Thymus (tissue), 11 donors: ENCODE measurements at regions not wholly inside any gene's neighbourhood (a gene's known extent, or its start where the extent isn't known, plus 50 kb on each side); places are given as distances from the start of the nearest gene placed in this dataset.
"Not testable (repeated sequence)": the region's sequence is repeated elsewhere in the genome, so short reads cannot be mapped to it uniquely, and the experiment has no call there.

Experiments used
- DNase-seq, 9 donors: peaks; one replicate each; pipeline ENCODE4 v3.0.0-alpha.2; 2013; ENCODE audit warnings: low spot score in 9 of 9, low read depth in 6 of 9, missing footprints in 1 of 9
- H3K27ac ChIP-seq, 2 donors: one replicate each; pipeline ENCODE4 v1.5.1; 2013; ENCODE audit warnings: control low read depth in 1 of 2, low read depth in 1 of 2, low read length in 1 of 2, mild to moderate bottlenecking in 1 of 2, moderate library complexity in 1 of 2
- H3K27me3 ChIP-seq, 2 donors: one replicate each; pipeline ENCODE4 v1.5.1; 2013; ENCODE audit warnings: low read length in 1 of 2; ENCODE audit not compliant: control insufficient read depth in 2 of 2, insufficient read depth in 1 of 2
- H3K36me3 ChIP-seq, 2 donors: one replicate each; pipeline ENCODE4 v1.5.1; 2013; ENCODE audit warnings: low read length in 1 of 2, mild to moderate bottlenecking in 1 of 2, moderate library complexity in 1 of 2; ENCODE audit not compliant: control insufficient read depth in 2 of 2, insufficient read depth in 2 of 2
- H3K4me1 ChIP-seq, 2 donors: one replicate each; pipeline ENCODE4 v1.5.1; 2013; ENCODE audit warnings: low read length in 2 of 2; ENCODE audit not compliant: control insufficient read depth in 2 of 2, insufficient read depth in 2 of 2
- H3K4me3 ChIP-seq, 2 donors: one replicate each; pipeline ENCODE4 v1.5.1; 2013; ENCODE audit warnings: low read length in 2 of 2, control low read depth in 1 of 2, mild to moderate bottlenecking in 1 of 2
- H3K9me3 ChIP-seq, 2 donors: one replicate each; pipeline ENCODE4 v1.5.1; 2013; ENCODE audit warnings: low read length in 1 of 2, mild to moderate bottlenecking in 1 of 2; ENCODE audit not compliant: control insufficient read depth in 2 of 2, insufficient read depth in 1 of 2
- WGBS: extraction: QIAGEN DNeasy Blood & Tissue Kit; methylation state at CpG from one replicate; pipeline ENCODE4 v1.1.7; 2013; 5-methylcytosine and 5-hydroxymethylcytosine counted together
- donor health status: healthy.

DNA sequence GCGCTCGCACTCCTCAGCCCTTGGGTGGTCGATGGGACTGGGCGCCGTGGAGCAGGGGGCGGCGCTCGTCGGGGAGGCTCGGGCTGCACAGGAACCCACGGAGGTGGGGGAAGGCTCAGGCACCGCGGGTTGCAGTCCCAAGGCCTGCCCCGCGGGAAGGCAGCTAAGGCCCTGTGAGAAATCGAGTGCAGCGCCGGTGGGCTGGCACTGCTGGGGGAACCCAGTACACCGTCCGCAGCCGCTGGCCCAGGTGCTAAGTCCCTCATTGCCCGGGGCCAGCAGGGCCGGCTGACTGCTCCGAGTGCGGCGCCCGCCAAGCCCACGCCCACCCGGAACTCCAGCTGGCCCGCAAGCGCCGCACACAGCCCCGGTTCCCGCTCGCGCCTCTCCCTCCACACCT is 244.2 kb upstream of the PLXNA2 start:
- not testable (repeated sequence) for H3K9me3 ChIP-seq, H3K27me3 ChIP-seq, H3K4me1 ChIP-seq, DNase-seq, H3K27ac ChIP-seq, H3K36me3 ChIP-seq, H3K4me3 ChIP-seq
- WGBS: 94% methylated on average over 32 of the region's 36 CpGs

DNA sequence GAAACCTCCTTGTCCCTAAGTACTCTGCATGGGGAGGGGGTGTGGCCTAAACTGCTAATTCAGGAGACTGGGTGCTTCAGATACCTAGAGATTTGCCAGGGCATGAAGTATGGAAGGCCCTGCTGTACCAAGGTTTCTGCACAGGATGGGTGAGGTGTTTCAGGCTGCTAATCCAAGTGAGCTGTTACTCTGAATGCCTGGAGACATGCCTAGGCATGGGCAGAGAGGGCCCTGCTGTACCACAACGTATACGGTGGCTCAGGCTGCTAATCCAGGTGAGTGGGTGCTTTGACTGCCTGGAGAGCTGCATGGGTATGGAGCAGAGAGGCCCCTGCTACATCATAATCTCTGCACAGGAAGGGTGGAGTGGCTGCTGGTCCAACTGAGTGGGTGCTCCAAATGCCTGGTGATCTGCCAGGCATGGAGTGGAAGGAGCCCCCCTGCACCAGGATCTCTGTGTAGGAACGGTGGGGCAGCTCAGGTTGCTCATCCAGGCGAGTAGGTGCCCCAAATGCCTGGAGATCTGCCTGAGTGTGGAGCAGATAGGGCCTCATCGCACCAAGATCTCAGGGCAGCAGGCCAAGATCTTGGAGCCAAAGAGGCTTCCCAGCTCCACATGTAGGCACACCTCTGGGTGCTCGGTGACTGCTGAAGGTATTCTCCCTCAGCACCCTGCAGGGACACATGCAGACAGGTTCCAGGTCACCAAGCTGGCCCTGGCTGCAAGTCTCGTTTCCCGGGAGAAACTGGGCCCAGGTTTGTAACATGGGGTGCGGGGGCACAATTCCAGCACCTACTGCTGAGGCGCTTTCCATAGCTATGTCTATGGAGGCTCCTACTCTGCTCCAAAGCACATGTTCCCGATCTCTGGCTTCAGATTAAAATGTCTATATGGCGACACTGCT is 252.5 kb upstream of the PLXNA2 start:
- 86% methylated on average over 12 of the region's 12 CpGs for WGBS
- Histone ChIP-seq H3K4me1 (no peaks in the 10 kb centered on the region), H3K4me3 (no peak overlapping the region), H3K9me3 (no peaks in the 10 kb centered on the region), H3K27me3 (no peaks in the 10 kb centered on the region), H3K36me3 (no peaks in the 10 kb centered on the region), H3K27ac (no peak overlapping the region)
- no peak for DNase-seq

DNA sequence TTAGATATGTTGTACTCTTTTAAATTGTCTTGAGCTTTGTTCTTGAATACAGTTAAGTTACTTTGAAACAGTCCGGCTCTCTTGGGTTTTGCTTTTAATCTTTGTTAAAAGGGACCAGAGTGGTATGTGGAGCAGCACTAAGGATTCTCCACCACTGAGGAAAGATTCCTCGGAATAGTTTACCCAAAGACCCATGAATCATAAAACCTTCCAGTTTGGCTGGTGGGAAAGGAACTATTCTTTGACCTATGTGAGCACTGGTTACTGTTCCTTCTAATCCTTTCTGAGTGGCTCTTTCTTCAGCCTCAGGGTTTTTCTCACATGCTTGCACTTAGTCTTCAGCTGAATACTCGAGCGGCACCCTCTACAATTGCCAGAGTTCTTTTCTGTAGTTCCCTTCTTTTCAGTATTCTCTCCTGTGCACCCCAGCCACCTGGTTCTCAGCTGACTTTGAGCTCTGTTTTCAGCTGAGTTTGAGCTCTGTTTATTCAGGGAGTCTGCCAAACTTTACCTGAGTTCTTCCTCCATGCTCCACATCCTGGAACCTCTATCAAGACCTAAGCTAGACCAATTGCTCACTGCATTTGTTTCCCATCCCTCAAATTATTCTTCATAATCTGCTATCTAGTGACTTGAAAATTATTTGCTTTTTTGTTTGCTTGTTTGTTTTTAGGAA is 253.8 kb upstream of the PLXNA2 start:
- Histone ChIP-seq H3K36me3 (no peaks in the 10 kb centered on the region), H3K9me3 (no peaks in the 10 kb centered on the region), H3K27ac (no peak overlapping the region), H3K4me3 (no peak overlapping the region), H3K27me3 (no peaks in the 10 kb centered on the region), H3K4me1 (no peaks in the 10 kb centered on the region)
- DNase-seq: no peak
- WGBS: 94% methylated on average over 4 of the region's 4 CpGs

DNA sequence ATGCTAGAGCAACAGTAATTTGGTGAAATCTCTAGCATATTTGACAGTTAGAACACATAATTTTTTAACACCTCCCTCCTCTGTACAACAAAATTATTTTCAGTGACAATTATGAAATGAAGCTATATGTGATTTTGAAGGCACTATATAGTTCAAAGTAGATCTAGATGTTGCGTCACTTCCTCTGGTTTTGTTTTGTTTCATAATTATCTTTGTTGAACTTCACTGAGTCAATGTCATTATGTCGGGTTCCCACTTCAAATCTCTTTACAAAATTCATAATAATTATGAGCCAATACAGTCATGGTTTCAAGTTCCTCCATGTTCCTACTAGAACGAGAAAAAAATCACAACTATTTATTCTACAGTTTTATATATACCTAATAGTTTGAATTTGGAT is 254.8 kb upstream of the PLXNA2 start:
- Histone ChIP-seq H3K4me1 (no peaks in the 10 kb centered on the region), H3K4me3 (no peak overlapping the region), H3K27me3 (no peaks in the 10 kb centered on the region), H3K27ac (no peak overlapping the region), H3K36me3 (no peaks in the 10 kb centered on the region), H3K9me3 (no peaks in the 10 kb centered on the region)
- WGBS: 87% methylated on average over 3 of the region's 3 CpGs
- no peak for DNase-seq

DNA sequence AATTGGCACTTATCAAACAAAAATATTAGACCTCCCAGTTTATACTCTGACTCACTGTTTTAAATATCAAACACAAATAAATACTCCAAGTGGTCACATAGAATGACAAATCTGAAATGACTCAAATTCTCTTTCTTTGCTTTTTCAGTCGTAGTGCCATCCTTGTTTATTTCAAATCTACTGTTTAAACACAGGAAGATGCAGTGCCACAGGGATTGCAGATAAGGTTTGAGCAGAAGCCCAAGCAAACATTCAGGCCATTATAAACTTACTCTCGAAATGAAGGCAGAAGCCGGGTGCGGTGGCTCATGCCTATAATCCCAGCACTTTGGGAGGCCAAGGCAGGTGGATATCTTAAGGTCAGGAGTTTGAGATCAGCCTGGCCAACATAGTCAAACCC is 255.4 kb upstream of the PLXNA2 start:
- 96% methylated on average over 4 of the region's 4 CpGs for WGBS
- DNase-seq: no peak
- H3K4me1 ChIP-seq: no peaks in the 10 kb centered on the region

DNA sequence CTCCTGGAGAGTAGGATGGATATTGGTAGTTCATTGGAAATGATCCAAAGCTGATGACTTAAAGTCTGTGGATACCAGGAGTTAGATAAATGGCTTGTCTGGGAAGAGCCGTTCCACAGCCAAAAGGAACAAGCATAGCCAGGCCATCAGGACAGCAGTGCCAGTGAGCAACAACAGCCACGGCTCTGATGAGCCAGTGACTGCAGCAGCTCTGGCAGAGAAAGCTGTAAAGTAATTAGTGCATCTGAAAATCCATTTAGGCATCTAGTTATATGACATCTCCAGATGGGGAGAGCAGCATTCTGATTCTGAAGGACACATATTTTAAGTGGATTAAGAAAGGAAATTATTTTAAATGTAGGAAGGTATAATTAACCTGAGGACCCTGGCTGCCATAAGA is 256.2 kb upstream of the PLXNA2 start:
- WGBS: 83% methylated on average over 2 of the region's 2 CpGs
- no peaks in the 10 kb centered on the region for H3K9me3 ChIP-seq
- no peak for DNase-seq

More for the DNA sequence above, 255.4 kb upstream of the PLXNA2 start:
- Histone ChIP-seq H3K27me3 (no peaks in the 10 kb centered on the region), H3K9me3 (no peaks in the 10 kb centered on the region), H3K27ac (no peak overlapping the region), H3K36me3 (no peaks in the 10 kb centered on the region), H3K4me3 (no peak overlapping the region)

DNA sequence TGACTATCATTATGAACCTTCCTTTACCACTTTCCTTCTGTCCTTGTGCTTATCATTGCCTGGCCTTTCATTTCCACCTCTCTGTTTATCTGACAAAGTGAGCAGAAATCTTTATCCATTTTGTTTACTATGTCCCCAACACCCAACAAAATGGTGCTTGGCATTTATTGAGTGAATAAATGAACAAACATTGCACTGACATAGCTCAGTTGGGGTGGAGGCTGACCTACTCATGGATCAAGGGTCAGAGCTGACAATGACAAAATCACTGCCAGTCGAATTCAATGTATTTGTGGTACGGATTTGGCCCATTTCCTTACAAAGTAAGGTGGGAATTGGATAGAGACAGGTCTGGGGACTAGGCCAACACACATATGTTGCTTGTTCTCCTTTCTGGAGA is 257.4 kb upstream of the PLXNA2 start:
- no peaks in the 10 kb centered on the region for H3K27me3 ChIP-seq
- WGBS: 80% methylated on average over 2 of the region's 2 CpGs
- no peak for DNase-seq

More for the DNA sequence above, 256.2 kb upstream of the PLXNA2 start:
- Histone ChIP-seq H3K27me3 (no peaks in the 10 kb centered on the region), H3K36me3 (no peaks in the 10 kb centered on the region), H3K4me1 (no peaks in the 10 kb centered on the region), H3K27ac (no peak overlapping the region), H3K4me3 (no peak overlapping the region)

DNA sequence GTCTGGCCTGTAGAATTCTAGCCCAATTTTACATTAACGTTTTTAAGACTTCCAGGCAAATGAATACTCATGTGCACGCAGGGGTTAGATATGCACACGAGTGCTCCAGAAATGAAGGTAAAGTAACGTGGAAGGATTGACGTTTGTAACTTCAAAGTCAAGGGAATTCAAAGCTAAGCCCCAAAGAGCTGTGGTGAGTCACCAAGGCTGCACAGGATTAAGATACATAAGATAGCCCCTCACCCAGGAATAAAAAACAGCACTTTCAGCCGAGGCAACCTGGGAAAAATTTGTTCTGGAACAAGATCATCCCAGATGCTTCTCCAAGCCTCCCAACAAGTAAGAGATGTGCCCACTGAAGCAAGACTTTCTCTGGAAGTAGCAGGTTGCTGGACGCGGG is 259.6 kb upstream of the PLXNA2 start:
- no peak for DNase-seq
- H3K36me3 ChIP-seq: no peaks in the 10 kb centered on the region
- no peaks in the 10 kb centered on the region for H3K27me3 ChIP-seq
- H3K27ac ChIP-seq: no peak overlapping the region
- H3K4me1 ChIP-seq: no peaks in the 10 kb centered on the region
- H3K9me3 ChIP-seq: no peaks in the 10 kb centered on the region
- WGBS: 82% methylated on average over 8 of the region's 8 CpGs
- no peak overlapping the region for H3K4me3 ChIP-seq

More for the DNA sequence above, 257.4 kb upstream of the PLXNA2 start:
- H3K4me1 ChIP-seq: no peaks in the 10 kb centered on the region
- H3K27ac ChIP-seq: no peak overlapping the region
- H3K4me3 ChIP-seq: no peak overlapping the region
- no peaks in the 10 kb centered on the region for H3K9me3 ChIP-seq
- no peaks in the 10 kb centered on the region for H3K36me3 ChIP-seq

DNA sequence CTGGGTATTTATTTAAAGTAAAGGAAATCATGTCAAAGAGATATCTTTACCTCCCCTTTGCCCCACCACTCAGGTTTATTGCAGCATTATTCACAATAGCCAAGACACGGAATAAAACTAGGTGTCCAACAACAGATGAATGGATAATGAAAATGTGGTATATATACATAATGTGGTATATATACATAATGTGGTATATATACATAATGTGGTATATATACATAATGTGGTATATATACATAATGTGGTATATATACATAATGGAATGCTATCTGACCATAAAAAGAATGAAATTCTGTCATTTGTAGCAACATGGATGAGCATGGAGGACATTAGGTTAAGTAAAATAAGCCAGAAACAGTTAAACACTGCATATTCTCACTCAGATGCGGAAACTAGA is 262.6 kb upstream of the PLXNA2 start:
- H3K27ac ChIP-seq: no peak overlapping the region
- no peaks in the 10 kb centered on the region for H3K36me3 ChIP-seq
- DNase-seq: no peak
- WGBS: 100% methylated on average over 2 of the region's 2 CpGs
- no peak overlapping the region for H3K4me3 ChIP-seq
- H3K9me3 ChIP-seq: no peaks in the 10 kb centered on the region
- H3K4me1 ChIP-seq: no peaks in the 10 kb centered on the region
- no peaks in the 10 kb centered on the region for H3K27me3 ChIP-seq
